Esophagus muscularis mucosa (tissue), 4 donors: ENCODE measurements at regions not wholly inside any gene's neighbourhood (a gene's known extent, or its start where the extent isn't known, plus 50 kb on each side); places are given as distances from the start of the nearest gene placed in this dataset.
"Not testable (repeated sequence)": the region's sequence is repeated elsewhere in the genome, so short reads cannot be mapped to it uniquely, and the experiment has no call there.

ENCODE experiments used
- DNase-seq: peaks from one replicate; pipeline ENCODE4 v3.0.0-alpha.2; 2017; ENCODE audit errors: extremely low spot score
- H3K27ac ChIP-seq, 4 donors: fragments of 200-600 bp; sonication (generic); replicated peaks in 1 of 4; 1 replicate in 3 of 4; 2 replicates in 1 of 4; pipeline ENCODE4 v1.5.1; 2016 to 2019; ENCODE audit warnings: mild to moderate bottlenecking in 1 of 4
- H3K27me3 ChIP-seq, 4 donors: fragments of 200-600 bp; sonication (generic); one replicate each; pipeline versions ENCODE4 v1.5.1 to v1.6.0; 2016 to 2019
- H3K36me3 ChIP-seq, 4 donors: fragments of 200-600 bp; sonication (generic); one replicate each; pipeline ENCODE4 v1.5.1; 2016 to 2019
- H3K4me1 ChIP-seq, 4 donors: fragments of 200-600 bp; sonication (generic); one replicate each; pipeline ENCODE4 v1.5.1; 2016 to 2019
- H3K4me3 ChIP-seq, 4 donors: fragments of 200-600 bp; sonication (generic); 1 replicate in 2 of 4; 2 replicates in 2 of 4; pipeline ENCODE4 v1.5.1; 2016 to 2019; ENCODE audit warnings: mild to moderate bottlenecking in 4 of 4, moderate library complexity in 1 of 4
- H3K9me3 ChIP-seq, 4 donors: fragments of 200-600 bp; sonication (generic); 1 replicate in 3 of 4; 2 replicates in 1 of 4; pipeline ENCODE4 v1.5.1; 2016 to 2019
- EP300 ChIP-seq: sonication (generic); formaldehyde crosslinking; IDR thresholded peaks from one replicate; pipeline ENCODE4 v1.6.1; 2017; ENCODE audit warnings: antibody characterized with exemption
- POLR2A ChIP-seq: fragments of 450-650 bp; IDR thresholded peaks from one replicate; pipeline ENCODE4 v1.6.1; 2017; ENCODE audit warnings: antibody characterized with exemption, moderate library complexity, mild to moderate bottlenecking, low read depth
- POLR2AphosphoS5 ChIP-seq, 2 donors: sonication (generic); formaldehyde crosslinking; IDR thresholded peaks; one replicate each; pipeline ENCODE4 v1.6.1; 2017; ENCODE audit warnings: antibody characterized with exemption in 2 of 2
- whole genome bisulfite sequencing: methylation state at CpG from one replicate; pipeline ENCODE4 v1.1.5; 2018; 5-methylcytosine and 5-hydroxymethylcytosine counted together
- intact Hi-C: fragments of 100-400 bp; cut with DNase I; formaldehyde crosslinking; loops from one replicate; pipeline ENCODE4 v1.15.1; 2023
- TF ChIP-seq, protein P1 (sequence below), 3 experiments: fragments of 200-600 bp in 2 of 3; fragments of 450-650 bp in 1 of 3; sonication (generic) in 2 of 3; IDR thresholded peaks; one replicate each; pipeline ENCODE4 v1.5.1; 2017 to 2019; ENCODE audit warnings: antibody characterized with exemption in 3 of 3, mild to moderate bottlenecking in 2 of 3, moderate library complexity in 1 of 3

DNA sequence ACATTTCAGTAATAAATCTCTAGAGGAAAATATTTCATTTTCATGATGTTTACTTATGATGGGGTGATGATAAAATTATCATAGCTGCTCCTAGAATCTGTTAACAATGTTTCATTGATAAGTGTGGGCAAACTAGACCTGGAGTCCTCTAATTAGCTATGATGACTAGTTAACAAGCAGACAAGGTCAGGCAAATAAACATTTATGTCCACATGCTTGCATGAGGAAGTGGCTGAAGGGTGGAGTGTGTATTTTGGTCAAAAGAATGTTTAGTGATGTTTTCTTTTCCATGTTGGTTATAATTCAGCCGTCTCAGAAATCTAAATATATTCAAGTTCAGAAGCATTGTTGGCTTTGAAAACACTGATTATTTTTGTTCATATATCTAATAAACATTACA, 99.9 kb upstream of the FN1 start:
- 24% methylated on average over 1 of the region's 1 CpG for WGBS
- Histone ChIP-seq H3K9me3 (peaks cover 0 to 9% (median 4%) of the 10 kb centered on the region in 4 donors), H3K27ac (no peak overlapping the region), H3K4me1 (peaks cover 10 to 41% (median 22%) of the 10 kb centered on the region in 4 donors), H3K27me3 (no peaks in the 10 kb centered on the region), H3K36me3 (no peaks in the 10 kb centered on the region), H3K4me3 (no peak overlapping the region)
- DNase-seq = no peak
- TF ChIP-seq, protein P1, sequence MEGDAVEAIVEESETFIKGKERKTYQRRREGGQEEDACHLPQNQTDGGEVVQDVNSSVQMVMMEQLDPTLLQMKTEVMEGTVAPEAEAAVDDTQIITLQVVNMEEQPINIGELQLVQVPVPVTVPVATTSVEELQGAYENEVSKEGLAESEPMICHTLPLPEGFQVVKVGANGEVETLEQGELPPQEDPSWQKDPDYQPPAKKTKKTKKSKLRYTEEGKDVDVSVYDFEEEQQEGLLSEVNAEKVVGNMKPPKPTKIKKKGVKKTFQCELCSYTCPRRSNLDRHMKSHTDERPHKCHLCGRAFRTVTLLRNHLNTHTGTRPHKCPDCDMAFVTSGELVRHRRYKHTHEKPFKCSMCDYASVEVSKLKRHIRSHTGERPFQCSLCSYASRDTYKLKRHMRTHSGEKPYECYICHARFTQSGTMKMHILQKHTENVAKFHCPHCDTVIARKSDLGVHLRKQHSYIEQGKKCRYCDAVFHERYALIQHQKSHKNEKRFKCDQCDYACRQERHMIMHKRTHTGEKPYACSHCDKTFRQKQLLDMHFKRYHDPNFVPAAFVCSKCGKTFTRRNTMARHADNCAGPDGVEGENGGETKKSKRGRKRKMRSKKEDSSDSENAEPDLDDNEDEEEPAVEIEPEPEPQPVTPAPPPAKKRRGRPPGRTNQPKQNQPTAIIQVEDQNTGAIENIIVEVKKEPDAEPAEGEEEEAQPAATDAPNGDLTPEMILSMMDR (IDR thresholded peaks at IDR 0.05) = no peak
- TF ChIP-seq EP300 (no peak), POLR2A (no peak), POLR2AphosphoS5 (IDR thresholded peaks at IDR 0.05) (no peak)
- intact Hi-C loops = no loop called here

DNA sequence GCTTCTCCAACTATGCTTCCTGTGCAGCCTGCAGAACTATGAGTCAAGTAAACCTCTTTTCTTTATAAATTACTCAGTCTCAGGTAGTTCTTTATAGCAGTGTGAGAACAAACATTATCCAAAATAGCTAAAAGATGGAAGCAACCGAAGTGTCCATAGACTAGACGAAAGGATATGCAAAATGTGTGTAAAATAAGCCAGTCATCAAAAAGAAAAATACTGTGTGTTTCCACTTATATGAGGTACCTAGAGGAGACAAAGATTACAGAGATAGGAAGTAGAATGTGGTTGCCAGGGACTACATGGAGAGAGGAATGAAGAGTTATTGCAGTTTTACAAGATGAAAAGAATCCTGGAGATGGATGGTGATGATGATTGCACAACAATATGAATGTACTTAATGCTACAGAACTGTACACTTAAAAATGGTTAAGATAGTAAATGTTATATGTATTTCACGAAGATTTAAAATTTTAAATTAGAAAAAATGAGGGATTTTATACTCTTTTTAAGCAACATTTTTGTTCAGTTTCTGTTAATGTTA, 99.3 kb upstream of the FN1 start:
- peaks cover 0 to 9% (median 4%) of the 10 kb centered on the region in 4 donors for H3K9me3 ChIP-seq
- intact Hi-C loops = no loop called here

DNA sequence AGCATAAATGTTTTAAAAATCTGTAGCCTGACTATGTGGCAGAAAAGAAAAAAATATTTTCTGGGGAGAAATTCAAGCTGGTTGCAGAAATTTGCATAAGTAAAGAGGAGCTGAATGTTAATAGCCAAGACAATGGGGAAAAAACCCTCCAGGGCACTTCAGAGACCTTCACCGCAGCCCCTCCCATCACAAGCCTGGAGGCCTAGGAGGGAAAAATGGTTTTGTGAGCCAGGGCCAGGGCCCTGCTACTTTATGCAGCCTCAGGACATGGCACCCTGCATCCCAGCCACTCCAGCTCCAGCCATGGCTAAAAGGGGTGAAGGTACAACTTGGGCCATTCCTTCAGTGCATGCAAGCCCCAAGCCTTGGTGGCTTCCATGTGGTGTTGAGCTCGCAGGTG, 97.8 kb upstream of the FN1 start:
- DNase-seq, H3K27me3 ChIP-seq, H3K27ac ChIP-seq, H3K9me3 ChIP-seq, H3K36me3 ChIP-seq, H3K4me3 ChIP-seq, intact Hi-C loops: not testable (repeated sequence)
- peaks cover 10 to 42% (median 29%) of the 10 kb centered on the region in 4 donors for H3K4me1 ChIP-seq
- WGBS = 96% methylated on average over 2 of the region's 2 CpGs

More for the DNA sequence above, 99.3 kb upstream of the FN1 start:
- DNase-seq = no peak
- no peaks in the 10 kb centered on the region for H3K36me3 ChIP-seq
- 99% methylated on average over 3 of the region's 3 CpGs for WGBS
- TF ChIP-seq POLR2A = no peak
- no peak for TF ChIP-seq POLR2AphosphoS5 (IDR thresholded peaks at IDR 0.05)
- TF ChIP-seq, protein P1 (IDR thresholded peaks at IDR 0.05) = no peak
- TF ChIP-seq EP300 = no peak
- H3K4me1 ChIP-seq = peaks cover 10 to 41% (median 27%) of the 10 kb centered on the region in 4 donors
- H3K27me3 ChIP-seq = no peaks in the 10 kb centered on the region
- H3K27ac ChIP-seq = no peak overlapping the region
- no peak overlapping the region for H3K4me3 ChIP-seq

DNA sequence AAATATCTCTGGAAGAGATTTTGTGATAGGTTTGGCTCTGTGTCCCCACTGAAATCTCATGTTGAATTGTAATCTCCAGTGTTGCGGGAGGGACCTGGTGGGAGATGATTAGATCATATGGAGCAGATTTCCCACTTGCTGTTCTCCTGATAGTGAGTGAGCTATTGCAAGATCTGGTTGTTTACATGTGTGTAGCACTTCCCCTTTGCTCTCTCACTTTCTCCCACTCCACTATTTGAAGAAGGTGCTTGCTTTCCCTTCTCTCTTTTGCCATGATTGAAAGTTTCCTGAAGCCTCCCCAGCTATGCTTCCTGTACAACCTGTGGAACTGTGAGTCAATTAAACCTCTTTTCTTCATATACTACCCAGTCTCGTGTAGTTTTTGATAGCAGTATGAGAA, 97.0 kb upstream of the FN1 start:
- no peak overlapping the region for H3K27ac ChIP-seq
- intact Hi-C loops = no loop called here
- 87% methylated on average over 2 of the region's 2 CpGs for WGBS

DNA sequence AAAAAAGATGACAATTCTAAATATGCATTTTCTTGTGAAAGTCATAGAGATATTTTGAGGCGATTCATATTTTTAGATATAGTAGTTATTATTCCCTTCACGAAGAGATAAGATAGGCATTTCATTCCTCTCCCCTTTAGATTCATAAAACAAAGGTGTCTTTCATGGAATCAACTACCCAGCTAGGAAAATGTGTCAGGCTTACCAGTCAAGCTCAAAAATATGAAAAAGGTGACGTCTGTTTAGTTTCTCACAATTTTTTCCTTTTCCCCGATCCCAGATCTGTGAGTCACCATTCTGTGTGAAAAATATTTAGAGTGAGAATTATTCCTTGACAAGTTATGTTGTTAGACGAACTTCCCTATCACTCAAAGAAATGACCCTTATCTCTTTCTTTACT, 95.4 kb upstream of the FN1 start:
- Histone ChIP-seq H3K27me3 (no peaks in the 10 kb centered on the region), H3K27ac (peak overlapping the region; percentile 43 to 67 (median 51)), H3K9me3 (peaks cover 0 to 9% (median 4%) of the 10 kb centered on the region in 4 donors), H3K4me3 (no peak overlapping the region), H3K36me3 (no peaks in the 10 kb centered on the region), H3K4me1 (peaks cover 0 to 35% (median 22%) of the 10 kb centered on the region in 4 donors)
- TF ChIP-seq EP300 (no peak), POLR2AphosphoS5 (IDR thresholded peaks at IDR 0.05) (no peak), POLR2A (no peak)
- TF ChIP-seq, protein P1 (IDR thresholded peaks at IDR 0.05) = no peak
- no peak for DNase-seq
- 30% methylated on average over 5 of the region's 5 CpGs for WGBS
- intact Hi-C loops = no loop called here

More for the DNA sequence above, 97.0 kb upstream of the FN1 start:
- Histone ChIP-seq H3K36me3 (no peaks in the 10 kb centered on the region), H3K9me3 (peaks cover 0 to 9% (median 4%) of the 10 kb centered on the region in 4 donors), H3K4me3 (no peak overlapping the region), H3K27me3 (no peaks in the 10 kb centered on the region), H3K4me1 (peaks cover 10 to 42% (median 30%) of the 10 kb centered on the region in 4 donors)
- no peak for DNase-seq
- TF ChIP-seq EP300 = no peak
- TF ChIP-seq POLR2A = no peak
- no peak for TF ChIP-seq POLR2AphosphoS5 (IDR thresholded peaks at IDR 0.05)
- TF ChIP-seq, protein P1 (IDR thresholded peaks at IDR 0.05) = no peak
